Transverse colon (tissue), 3 donors: ENCODE measurements at regions not wholly inside any gene's neighbourhood (a gene's known extent, or its start where the extent isn't known, plus 50 kb on each side); places are given as distances from the start of the nearest gene placed in this dataset.

Source experiments
- POLR2A ChIP-seq: fragments of 450-650 bp; IDR thresholded peaks from one replicate; pipeline ENCODE4 v1.6.1; 2016; ENCODE audit warnings: antibody characterized with exemption, mild to moderate bottlenecking, moderate library complexity
- TF ChIP-seq, protein P1 (sequence below), 5 experiments: fragments of 200-600 bp in 3 of 5; fragments of 450-650 bp in 2 of 5; sonication (generic) in 3 of 5; IDR thresholded peaks; 1 replicate in 2 of 5; 2 replicates in 3 of 5; pipeline ENCODE4 v1.5.1; 2016 to 2017; ENCODE audit warnings: antibody characterized with exemption in 5 of 5, inconsistent platforms in 3 of 5, mild to moderate bottlenecking in 2 of 5, moderate library complexity in 1 of 5

DNA sequence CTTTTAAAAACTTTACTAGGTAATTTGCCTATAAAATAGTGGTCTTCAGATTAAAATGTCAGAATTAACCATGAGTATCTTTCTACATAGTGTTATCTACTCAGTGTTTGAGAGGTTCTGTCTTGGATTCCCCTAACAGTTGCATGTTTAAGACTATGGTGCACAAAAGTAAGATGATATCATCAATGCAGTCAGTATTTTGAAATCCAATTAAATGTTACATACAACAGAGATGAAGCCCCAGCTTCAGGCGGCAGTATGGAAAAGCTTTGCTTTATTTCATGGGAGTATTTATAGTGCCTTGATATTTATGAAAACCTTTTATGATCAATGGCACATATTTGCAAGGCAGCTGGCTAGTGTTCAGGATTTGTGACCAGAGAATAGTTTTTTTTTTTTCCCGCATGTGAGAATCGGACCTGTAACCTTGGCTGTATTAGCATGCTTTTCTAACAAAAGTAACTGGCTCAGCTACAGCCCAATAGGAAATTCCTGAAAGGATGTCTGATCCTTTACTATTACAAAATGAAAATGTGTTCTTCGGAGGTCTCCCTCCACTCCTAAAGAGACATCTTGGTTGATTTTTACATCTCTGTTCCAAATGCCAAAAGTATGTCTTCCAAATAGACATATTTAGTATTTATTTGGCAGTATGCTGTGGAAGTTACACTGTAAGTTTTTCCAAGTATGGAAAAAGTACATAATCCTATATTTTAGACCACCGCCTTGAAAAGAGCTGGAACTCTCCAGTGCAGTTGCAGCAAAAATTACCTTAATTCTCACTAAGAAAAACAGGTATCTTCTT, 319.3 kb upstream of the UBE2E3 start:
- TF ChIP-seq, protein P1, sequence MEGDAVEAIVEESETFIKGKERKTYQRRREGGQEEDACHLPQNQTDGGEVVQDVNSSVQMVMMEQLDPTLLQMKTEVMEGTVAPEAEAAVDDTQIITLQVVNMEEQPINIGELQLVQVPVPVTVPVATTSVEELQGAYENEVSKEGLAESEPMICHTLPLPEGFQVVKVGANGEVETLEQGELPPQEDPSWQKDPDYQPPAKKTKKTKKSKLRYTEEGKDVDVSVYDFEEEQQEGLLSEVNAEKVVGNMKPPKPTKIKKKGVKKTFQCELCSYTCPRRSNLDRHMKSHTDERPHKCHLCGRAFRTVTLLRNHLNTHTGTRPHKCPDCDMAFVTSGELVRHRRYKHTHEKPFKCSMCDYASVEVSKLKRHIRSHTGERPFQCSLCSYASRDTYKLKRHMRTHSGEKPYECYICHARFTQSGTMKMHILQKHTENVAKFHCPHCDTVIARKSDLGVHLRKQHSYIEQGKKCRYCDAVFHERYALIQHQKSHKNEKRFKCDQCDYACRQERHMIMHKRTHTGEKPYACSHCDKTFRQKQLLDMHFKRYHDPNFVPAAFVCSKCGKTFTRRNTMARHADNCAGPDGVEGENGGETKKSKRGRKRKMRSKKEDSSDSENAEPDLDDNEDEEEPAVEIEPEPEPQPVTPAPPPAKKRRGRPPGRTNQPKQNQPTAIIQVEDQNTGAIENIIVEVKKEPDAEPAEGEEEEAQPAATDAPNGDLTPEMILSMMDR (IDR thresholded peaks at IDR 0.05), result no peak
- no peak for TF ChIP-seq POLR2A
